Peyer's patch (tissue), 4 donors: ENCODE measurements at regions not wholly inside any gene's neighbourhood (a gene's known extent, or its start where the extent isn't known, plus 50 kb on each side); places are given as distances from the start of the nearest gene placed in this dataset.
"Not testable (repeated sequence)": the region's sequence is repeated elsewhere in the genome, so short reads cannot be mapped to it uniquely, and the experiment has no call there.

Experiments used
- DNase-seq, 3 donors: peaks; one replicate each; pipeline ENCODE4 v3.0.0-alpha.2; 2017 to 2019
- H3K27ac ChIP-seq, 4 donors: fragments of 200-600 bp; sonication (generic); one replicate each; pipeline ENCODE4 v1.5.1; 2016 to 2019
- H3K27me3 ChIP-seq, 2 donors: fragments of 200-600 bp; sonication (generic); one replicate each; pipeline ENCODE4 v1.5.1; 2019
- H3K36me3 ChIP-seq, 3 donors: fragments of 200-600 bp; sonication (generic); one replicate each; pipeline ENCODE4 v1.5.1; 2016 to 2019
- H3K4me1 ChIP-seq, 4 donors: fragments of 200-600 bp; sonication (generic); one replicate each; pipeline ENCODE4 v1.5.1; 2016 to 2019
- H3K4me3 ChIP-seq, 4 donors: fragments of 200-600 bp; sonication (generic); 1 replicate in 3 of 4; 2 replicates in 1 of 4; pipeline ENCODE4 v1.5.1; 2016 to 2019; ENCODE audit warnings: mild to moderate bottlenecking in 1 of 4
- H3K9me3 ChIP-seq, 4 donors: fragments of 200-600 bp; sonication (generic); one replicate each; pipeline ENCODE4 v1.5.1; 2016 to 2019; ENCODE audit warnings: mild to moderate bottlenecking in 1 of 4
- POLR2A ChIP-seq, 2 donors: fragments of 450-650 bp; IDR thresholded peaks; one replicate each; pipeline ENCODE4 v1.5.1; 2017; ENCODE audit warnings: antibody characterized with exemption in 2 of 2, mild to moderate bottlenecking in 2 of 2, moderate library complexity in 2 of 2
- TF ChIP-seq, protein P1 (sequence below), 6 experiments: fragments of 450-650 bp in 4 of 6; fragments of 200-600 bp in 2 of 6; sonication (generic) in 1 of 6; IDR thresholded peaks; one replicate each; pipeline ENCODE4 v1.5.1; 2017 to 2019; ENCODE audit warnings: antibody characterized with exemption in 6 of 6, mild to moderate bottlenecking in 3 of 6, moderate library complexity in 1 of 6

DNA sequence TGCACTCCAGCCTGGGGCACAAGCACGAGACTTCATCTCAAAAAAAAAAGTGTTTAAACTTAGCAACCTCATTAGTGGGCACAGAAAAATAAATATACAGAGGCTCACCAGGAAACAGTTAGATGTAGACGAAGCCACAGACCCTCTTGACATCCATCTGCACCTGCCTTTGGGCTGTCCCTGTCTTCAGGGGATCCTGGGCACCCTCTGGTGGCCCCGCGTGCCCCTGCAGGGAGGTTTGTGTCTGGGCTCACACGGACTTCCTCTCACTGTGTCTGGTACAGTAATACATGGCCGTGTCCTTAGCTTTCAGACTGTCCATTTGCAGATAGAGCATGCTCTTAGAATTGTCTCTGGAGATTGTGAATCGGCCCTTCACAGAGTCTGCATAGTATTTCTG lies 916.5 kb downstream of the TMEM121 start:
- no peak for TF ChIP-seq POLR2A (IDR thresholded peaks at IDR 0.05)
- TF ChIP-seq, protein P1, sequence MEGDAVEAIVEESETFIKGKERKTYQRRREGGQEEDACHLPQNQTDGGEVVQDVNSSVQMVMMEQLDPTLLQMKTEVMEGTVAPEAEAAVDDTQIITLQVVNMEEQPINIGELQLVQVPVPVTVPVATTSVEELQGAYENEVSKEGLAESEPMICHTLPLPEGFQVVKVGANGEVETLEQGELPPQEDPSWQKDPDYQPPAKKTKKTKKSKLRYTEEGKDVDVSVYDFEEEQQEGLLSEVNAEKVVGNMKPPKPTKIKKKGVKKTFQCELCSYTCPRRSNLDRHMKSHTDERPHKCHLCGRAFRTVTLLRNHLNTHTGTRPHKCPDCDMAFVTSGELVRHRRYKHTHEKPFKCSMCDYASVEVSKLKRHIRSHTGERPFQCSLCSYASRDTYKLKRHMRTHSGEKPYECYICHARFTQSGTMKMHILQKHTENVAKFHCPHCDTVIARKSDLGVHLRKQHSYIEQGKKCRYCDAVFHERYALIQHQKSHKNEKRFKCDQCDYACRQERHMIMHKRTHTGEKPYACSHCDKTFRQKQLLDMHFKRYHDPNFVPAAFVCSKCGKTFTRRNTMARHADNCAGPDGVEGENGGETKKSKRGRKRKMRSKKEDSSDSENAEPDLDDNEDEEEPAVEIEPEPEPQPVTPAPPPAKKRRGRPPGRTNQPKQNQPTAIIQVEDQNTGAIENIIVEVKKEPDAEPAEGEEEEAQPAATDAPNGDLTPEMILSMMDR (IDR thresholded peaks at IDR 0.05) = peak in 3 of 6 experiments; percentile 10 to 38 (median 20)
- no peaks in the 10 kb centered on the region for H3K9me3 ChIP-seq
- no peak overlapping the region for H3K27ac ChIP-seq
- no peaks in the 10 kb centered on the region for H3K27me3 ChIP-seq
- H3K4me1 ChIP-seq = no peaks in the 10 kb centered on the region
- no peaks in the 10 kb centered on the region for H3K36me3 ChIP-seq
- peak in 2 of 3 donors; percentile 41 to 63 for DNase-seq
- no peak overlapping the region for H3K4me3 ChIP-seq

DNA sequence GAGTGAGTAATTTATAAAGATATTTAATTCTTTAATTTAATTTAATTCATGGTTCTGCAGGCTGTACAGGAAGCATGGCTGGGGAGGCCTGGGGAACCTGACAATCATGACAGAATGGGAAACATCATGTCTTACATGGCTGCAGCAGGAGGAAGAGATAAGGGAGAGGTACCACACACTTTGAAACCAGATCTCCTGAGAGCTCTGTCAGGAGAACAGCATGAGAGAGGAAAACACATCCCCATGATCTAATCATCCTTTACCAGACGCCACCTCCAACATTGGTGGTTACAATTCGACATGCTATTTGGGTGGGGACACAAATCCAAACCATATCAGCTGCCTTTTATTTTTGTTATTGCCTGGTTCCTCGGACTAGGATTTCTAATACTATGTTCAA lies 928.6 kb downstream of the TMEM121 start:
- H3K27ac ChIP-seq = no peak overlapping the region
- no peaks in the 10 kb centered on the region for H3K4me1 ChIP-seq
- H3K27me3 ChIP-seq = no peaks in the 10 kb centered on the region
- no peak overlapping the region for H3K4me3 ChIP-seq
- no peak for DNase-seq
- H3K36me3 ChIP-seq = no peaks in the 10 kb centered on the region
- TF ChIP-seq POLR2A (IDR thresholded peaks at IDR 0.05) = no peak
- TF ChIP-seq, protein P1 (IDR thresholded peaks at IDR 0.05) = no peak
- no peaks in the 10 kb centered on the region for H3K9me3 ChIP-seq

DNA sequence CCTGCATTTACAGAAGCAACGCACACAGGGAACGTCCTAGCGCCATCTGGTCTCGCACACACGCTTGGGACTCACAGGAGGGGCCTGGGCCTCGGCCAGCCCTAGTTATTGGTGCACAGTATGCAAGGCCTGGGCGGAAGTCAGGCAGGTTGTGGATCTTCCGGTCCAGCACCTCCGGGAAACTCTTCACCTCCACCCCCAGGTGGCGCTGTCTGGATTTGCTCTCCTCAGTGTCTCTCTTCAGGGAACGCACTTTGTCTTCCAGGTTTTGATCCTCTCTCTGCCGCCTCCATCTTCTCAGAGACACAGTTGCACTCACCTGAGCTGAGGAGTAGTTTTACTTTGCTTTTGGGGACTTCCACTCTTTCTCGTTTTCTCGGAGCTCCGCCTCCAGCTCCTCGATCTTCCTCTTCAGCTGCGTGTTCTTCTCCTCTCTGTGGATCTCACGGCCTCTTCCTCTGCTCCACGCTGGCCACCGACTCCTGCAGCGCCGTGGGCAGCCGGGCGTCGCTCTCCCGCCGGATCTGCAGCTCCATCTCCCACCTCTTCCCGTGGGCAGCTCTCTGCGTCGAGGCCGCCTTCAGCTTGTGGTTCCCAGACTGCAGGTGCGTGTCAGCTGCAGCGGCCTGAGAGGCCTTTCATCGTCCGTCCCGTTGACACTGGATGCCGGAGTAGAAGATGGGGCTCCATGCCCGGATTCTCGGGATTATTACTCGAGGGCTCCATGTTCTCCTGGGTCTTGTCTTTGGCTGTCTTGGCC lies 933.8 kb downstream of the TMEM121 start:
- no peak overlapping the region for H3K27ac ChIP-seq
- TF ChIP-seq, protein P1 (IDR thresholded peaks at IDR 0.05) = peak in 5 of 6 experiments; percentile 22 to 44 (median 33)
- no peak for TF ChIP-seq POLR2A (IDR thresholded peaks at IDR 0.05)

DNA sequence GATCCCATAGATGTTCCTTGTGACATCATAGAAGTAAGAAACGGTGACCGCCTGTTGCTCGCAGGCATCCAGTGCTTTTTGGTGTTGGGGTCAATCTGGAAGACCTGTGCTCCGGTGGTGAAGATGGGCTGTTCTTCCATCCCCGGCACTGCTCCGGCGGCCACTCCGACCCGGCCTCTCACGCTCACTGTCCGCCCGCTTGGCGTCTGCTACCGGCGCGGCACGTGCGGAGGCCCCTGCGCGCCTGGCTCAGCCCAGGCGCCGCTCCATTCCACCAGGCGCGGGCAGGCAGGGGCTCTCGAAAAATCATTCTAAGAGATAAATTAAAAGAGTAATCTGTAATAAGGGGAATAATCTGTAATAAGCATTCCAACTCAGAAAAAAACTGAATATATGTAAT lies 934.5 kb downstream of the TMEM121 start:
- DNase-seq = no peak
- Histone ChIP-seq H3K27me3 (no peaks in the 10 kb centered on the region), H3K4me3 (no peak overlapping the region), H3K27ac (no peak overlapping the region), H3K4me1 (no peaks in the 10 kb centered on the region), H3K9me3 (no peaks in the 10 kb centered on the region), H3K36me3 (no peaks in the 10 kb centered on the region)
- TF ChIP-seq POLR2A (IDR thresholded peaks at IDR 0.05) = no peak
- TF ChIP-seq, protein P1 (IDR thresholded peaks at IDR 0.05) = no peak

More for the DNA sequence above, 933.8 kb downstream of the TMEM121 start:
- Histone ChIP-seq H3K9me3 (no peaks in the 10 kb centered on the region), H3K4me3 (no peak overlapping the region), H3K27me3 (no peaks in the 10 kb centered on the region), H3K36me3 (no peaks in the 10 kb centered on the region), H3K4me1 (no peaks in the 10 kb centered on the region)
- DNase-seq = peak in 2 of 3 donors; percentile 28 to 65

DNA sequence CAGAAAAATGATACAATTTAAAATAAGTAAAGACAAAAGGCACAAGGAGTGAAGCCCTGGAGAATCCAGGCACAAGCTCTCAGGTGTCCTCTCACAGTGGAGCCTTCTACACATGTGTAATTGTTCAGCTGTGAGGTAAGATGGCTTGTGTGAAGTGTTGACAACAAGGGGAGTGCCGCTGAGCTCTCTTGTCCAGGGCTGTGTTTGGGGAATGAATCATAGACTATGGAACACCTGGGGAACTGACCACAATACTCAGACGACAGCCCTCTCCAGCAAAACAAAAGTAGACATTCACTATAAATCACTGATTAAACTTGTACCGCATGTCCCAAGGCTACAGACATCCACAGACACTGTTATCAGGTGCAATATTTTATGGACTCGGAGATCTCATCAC lies 940.1 kb downstream of the TMEM121 start:
- DNase-seq = not testable (repeated sequence)

DNA sequence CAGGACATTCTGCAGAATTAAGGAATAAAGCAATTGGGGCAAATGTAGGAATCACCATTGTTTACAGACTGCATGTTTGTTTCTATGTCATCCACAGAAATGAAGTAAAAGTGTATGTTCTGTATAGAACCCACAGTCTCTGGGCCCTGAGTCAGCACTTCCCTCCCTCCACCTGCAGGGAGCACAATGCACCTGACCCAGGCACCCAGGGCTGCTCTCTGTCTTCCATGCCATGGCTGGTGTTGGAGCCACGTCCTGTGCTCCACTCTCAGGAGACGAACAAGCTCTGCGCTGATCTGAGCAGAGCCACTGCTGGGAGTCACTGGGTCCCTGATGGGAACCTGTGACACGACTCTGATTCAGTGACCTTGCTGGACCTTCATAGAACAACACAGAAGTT lies 942.5 kb downstream of the TMEM121 start:
- not testable (repeated sequence) for H3K4me1 ChIP-seq, H3K27ac ChIP-seq, H3K27me3 ChIP-seq, H3K36me3 ChIP-seq, H3K4me3 ChIP-seq, H3K9me3 ChIP-seq, DNase-seq

More for the DNA sequence above, 940.1 kb downstream of the TMEM121 start:
- not testable (repeated sequence) for H3K4me3 ChIP-seq, H3K27me3 ChIP-seq, H3K36me3 ChIP-seq, H3K4me1 ChIP-seq, H3K27ac ChIP-seq, H3K9me3 ChIP-seq

DNA sequence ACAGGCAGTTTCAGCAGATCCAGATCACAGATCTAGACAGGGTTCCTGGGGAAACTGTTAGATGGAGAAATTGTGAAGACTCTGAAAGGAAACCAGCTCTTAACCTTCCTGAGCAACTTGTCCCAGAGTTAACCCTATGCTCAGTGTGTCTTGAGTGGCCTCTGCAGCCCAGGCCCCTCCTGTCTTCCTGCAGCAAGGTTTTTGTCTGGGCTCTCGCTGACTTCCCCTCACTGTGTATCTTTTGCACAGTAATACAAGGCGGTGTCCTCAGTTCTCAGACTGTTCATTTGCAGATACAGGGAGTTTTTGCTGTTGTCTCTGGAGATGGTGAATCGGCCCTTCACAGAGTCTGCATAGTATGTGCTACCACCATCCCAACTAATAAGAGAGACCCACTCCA lies 943.6 kb downstream of the TMEM121 start:
- not testable (repeated sequence) for DNase-seq, H3K4me3 ChIP-seq, H3K27me3 ChIP-seq, H3K9me3 ChIP-seq, H3K4me1 ChIP-seq, H3K36me3 ChIP-seq, H3K27ac ChIP-seq

DNA sequence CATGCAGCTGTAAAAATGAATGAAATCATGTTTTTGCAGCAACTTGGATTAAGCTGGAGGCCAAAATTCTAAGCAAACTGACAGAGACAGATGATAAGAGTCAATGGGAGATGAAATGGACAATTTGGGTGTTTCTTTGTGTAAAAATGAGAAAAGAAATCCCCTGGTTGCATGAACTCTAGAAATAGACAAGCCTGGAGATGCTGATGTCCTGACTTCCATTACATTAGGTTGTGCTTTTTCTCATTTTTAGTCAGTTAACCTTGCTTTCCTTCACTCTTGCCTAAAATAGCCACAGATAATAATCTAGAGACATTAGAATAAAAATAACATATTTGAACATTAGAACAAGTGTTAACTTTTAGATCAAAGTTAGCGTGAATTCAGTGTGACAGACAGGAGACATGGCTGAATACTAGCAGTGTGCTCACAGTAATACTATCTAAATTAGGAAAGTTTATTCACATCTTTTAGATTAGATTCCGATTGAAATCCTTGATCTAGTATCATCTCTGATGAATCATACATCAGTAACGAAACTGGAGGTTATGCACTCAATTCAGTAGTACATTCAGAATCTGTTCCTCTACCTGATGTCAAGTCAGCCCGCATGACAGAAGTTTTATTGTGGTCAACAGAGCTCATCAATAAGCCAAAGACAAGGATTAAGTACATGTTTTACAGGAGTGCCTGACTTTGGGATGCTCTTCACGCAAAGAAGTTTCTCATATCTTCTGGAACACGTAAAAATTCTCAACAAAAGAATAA lies 948.1 kb downstream of the TMEM121 start:
- H3K27ac ChIP-seq, H3K4me1 ChIP-seq, H3K9me3 ChIP-seq, DNase-seq, H3K36me3 ChIP-seq, H3K4me3 ChIP-seq, H3K27me3 ChIP-seq: not testable (repeated sequence)

DNA sequence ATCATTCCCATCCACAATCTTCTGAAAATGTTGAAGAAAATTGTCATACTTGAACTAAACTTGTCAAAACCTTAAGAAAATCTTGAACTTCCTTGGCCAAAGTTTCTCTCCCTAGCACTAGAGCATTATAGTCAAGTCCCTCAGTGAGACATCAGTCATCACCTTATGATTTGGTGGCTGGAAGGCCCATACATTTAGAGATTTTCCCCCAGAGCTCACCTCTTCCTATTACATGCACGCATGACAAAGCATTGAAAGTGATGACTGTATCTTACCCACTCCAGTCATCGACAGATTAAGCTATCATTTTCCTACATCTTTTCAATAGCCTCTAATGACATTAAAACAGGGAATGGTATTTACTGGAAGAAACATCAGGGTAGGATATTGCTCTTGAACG lies 948.8 kb downstream of the TMEM121 start:
- not testable (repeated sequence) for H3K36me3 ChIP-seq, H3K27ac ChIP-seq, DNase-seq, H3K27me3 ChIP-seq, H3K4me1 ChIP-seq, H3K9me3 ChIP-seq, H3K4me3 ChIP-seq

DNA sequence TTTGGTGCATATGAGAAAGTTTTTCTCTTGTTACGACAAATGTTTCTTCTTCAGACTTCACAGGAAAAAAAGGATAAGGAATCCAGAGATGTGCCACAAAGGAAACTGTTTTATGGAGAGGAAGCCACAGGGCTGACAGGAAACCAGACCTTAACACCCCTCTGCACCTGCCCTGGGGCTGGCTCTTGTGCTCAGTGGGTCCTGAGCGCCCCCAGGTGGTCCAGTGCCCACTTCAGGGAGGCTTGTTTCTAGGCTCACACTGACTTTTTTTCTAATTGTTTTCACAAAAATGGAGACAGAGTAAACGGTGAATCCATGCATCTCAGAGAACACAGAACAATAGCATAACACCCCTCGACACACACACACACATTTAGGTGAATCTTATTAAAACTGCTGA lies 951.2 kb downstream of the TMEM121 start:
- not testable (repeated sequence) for H3K36me3 ChIP-seq, H3K27me3 ChIP-seq, H3K4me1 ChIP-seq, DNase-seq, H3K27ac ChIP-seq, H3K4me3 ChIP-seq, H3K9me3 ChIP-seq
